ENCODE measurements at regions not wholly inside any gene's neighbourhood (a gene's known extent, or its start where the extent isn't known, plus 50 kb on each side); places are given as distances from the start of the nearest gene placed in this dataset.

DNA sequence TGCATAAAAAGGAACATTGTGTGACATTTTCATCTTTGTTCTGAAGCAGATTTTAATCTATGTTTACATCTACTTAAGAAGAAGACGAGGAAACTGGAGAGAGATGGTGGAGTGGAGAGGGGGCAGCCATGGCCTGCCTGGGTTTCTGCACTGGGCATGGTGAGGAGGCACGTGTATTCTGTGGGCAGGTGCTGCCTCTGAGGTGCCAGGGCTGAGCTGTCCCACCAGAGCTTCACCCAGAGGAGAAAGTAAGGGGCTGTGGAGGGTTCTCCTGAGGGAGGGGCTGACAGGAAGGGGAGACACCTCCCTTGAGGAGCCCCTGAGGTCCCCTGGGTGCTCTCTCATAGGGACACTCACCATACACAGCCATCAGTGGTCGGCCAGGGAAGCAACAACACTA, 372.4 kb upstream of the OR4E1 start:
- TF ChIP-seq POLR2AphosphoS5 (IDR thresholded peaks at IDR 0.05), result no peak
- no peak for TF ChIP-seq POLR2A (IDR thresholded peaks at IDR 0.05)
- TF ChIP-seq, protein P1, sequence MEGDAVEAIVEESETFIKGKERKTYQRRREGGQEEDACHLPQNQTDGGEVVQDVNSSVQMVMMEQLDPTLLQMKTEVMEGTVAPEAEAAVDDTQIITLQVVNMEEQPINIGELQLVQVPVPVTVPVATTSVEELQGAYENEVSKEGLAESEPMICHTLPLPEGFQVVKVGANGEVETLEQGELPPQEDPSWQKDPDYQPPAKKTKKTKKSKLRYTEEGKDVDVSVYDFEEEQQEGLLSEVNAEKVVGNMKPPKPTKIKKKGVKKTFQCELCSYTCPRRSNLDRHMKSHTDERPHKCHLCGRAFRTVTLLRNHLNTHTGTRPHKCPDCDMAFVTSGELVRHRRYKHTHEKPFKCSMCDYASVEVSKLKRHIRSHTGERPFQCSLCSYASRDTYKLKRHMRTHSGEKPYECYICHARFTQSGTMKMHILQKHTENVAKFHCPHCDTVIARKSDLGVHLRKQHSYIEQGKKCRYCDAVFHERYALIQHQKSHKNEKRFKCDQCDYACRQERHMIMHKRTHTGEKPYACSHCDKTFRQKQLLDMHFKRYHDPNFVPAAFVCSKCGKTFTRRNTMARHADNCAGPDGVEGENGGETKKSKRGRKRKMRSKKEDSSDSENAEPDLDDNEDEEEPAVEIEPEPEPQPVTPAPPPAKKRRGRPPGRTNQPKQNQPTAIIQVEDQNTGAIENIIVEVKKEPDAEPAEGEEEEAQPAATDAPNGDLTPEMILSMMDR (IDR thresholded peaks at IDR 0.05 in 8 of 11, conservative IDR thresholded peaks at IDR 0.05 in 3 of 11), result no peak
